Keratinocyte (primary cell): ENCODE measurements at regions not wholly inside any gene's neighbourhood (a gene's known extent, or its start where the extent isn't known, plus 50 kb on each side); places are given as distances from the start of the nearest gene placed in this dataset.

ENCODE experiments used
- CTCF ChIP-seq, 3 experiments: IDR thresholded peaks in 1 of 3; conservative IDR thresholded peaks in 1 of 3; optimal IDR thresholded peaks in 1 of 3; 2 replicates in 2 of 3; 3 replicates in 1 of 3; pipeline versions ENCODE3 to v1.5.1; 2011; ENCODE audit warnings: low read length in 3 of 3, mild to moderate bottlenecking in 3 of 3, moderate library complexity in 2 of 3, control low read depth in 1 of 3, inconsistent platforms in 1 of 3; ENCODE audit not compliant: insufficient read depth in 2 of 3; ENCODE audit errors: extremely low read depth in 1 of 3
- EZH2 ChIP-seq: IDR thresholded peaks from one replicate; pipeline ENCODE4 v1.6.1; 2012; ENCODE audit warnings: inconsistent platforms, mild to moderate bottlenecking, low read length, moderate library complexity

- TF ChIP-seq CTCF (optimal IDR thresholded peaks at IDR 0.05 in 1 of 3, IDR thresholded peaks at IDR 0.05 in 1 of 3, conservative IDR thresholded peaks at IDR 0.05 in 1 of 3; ENCODE audit: extremely low read depth in 1 of 3, insufficient read depth in 2 of 3, low read length in 3 of 3) (no peak), EZH2 (no peak)
Observed at GRCh38 chr6:14487625-14488024, 370.1 kb downstream of the CD83 start.
